H9 (cell line): ENCODE measurements at regions not wholly inside any gene's neighbourhood (a gene's known extent, or its start where the extent isn't known, plus 50 kb on each side); places are given as distances from the start of the nearest gene placed in this dataset.

Experiments used
- DNase-seq: peaks from one replicate; pipeline ENCODE4 v3.0.0-alpha.2; 2017
- H2AFZ ChIP-seq: one replicate; pipeline ENCODE4 v1.6.1; 2013; ENCODE audit warnings: mild to moderate bottlenecking, low read length, control low read depth, moderate library complexity
- H2AK5ac ChIP-seq: 2 replicates; pipeline ENCODE4 v1.6.1; 2013; ENCODE audit warnings: low read length, control low read depth, mixed read lengths; ENCODE audit not compliant: insufficient read length
- H2BK120ac ChIP-seq: one replicate; pipeline ENCODE4 v1.6.1; 2013; ENCODE audit warnings: low read depth, mild to moderate bottlenecking, low read length, control low read depth, inconsistent platforms; ENCODE audit not compliant: poor library complexity, severe bottlenecking
- H2BK12ac ChIP-seq: 2 replicates; pipeline ENCODE4 v1.6.1; 2013; ENCODE audit warnings: low read length, control low read depth, mixed read lengths, low read depth; ENCODE audit not compliant: insufficient read length
- H2BK15ac ChIP-seq: 2 replicates; pipeline ENCODE4 v1.6.1; 2013; ENCODE audit warnings: low read depth, low read length, control low read depth
- H2BK20ac ChIP-seq: one replicate; pipeline ENCODE4 v1.6.1; 2013; ENCODE audit warnings: low read depth, mild to moderate bottlenecking, low read length, control low read depth, inconsistent platforms; ENCODE audit not compliant: poor library complexity, severe bottlenecking
- H2BK5ac ChIP-seq: 2 replicates; pipeline ENCODE4 v1.6.1; 2013; ENCODE audit warnings: low read length, control low read depth, mixed read lengths; ENCODE audit not compliant: insufficient read length
- H3K14ac ChIP-seq: 2 replicates; pipeline ENCODE4 v1.6.1; 2013; ENCODE audit warnings: low read length, control low read depth; ENCODE audit not compliant: insufficient read depth
- H3K18ac ChIP-seq: 2 replicates; pipeline ENCODE4 v1.6.1; 2013; ENCODE audit warnings: low read depth, mild to moderate bottlenecking, mixed read lengths, low read length, control low read depth; ENCODE audit not compliant: insufficient read length
- H3K23ac ChIP-seq: 2 replicates; pipeline ENCODE4 v1.6.1; 2013; ENCODE audit warnings: low read length, control low read depth, mixed read lengths, low read depth; ENCODE audit not compliant: insufficient read length
- H3K23me2 ChIP-seq: 2 replicates; pipeline ENCODE4 v1.6.1; 2013; ENCODE audit warnings: low read depth, mild to moderate bottlenecking, mixed read lengths, low read length, control low read depth; ENCODE audit not compliant: insufficient read length, poor library complexity, severe bottlenecking
- H3K27ac ChIP-seq: 2 replicates; pipeline ENCODE4 v1.5.1; 2013; ENCODE audit warnings: low read length, control low read depth, mixed read lengths, low read depth; ENCODE audit not compliant: insufficient read length
- H3K27me3 ChIP-seq: 2 replicates; pipeline ENCODE4 v1.6.1; 2013; ENCODE audit warnings: low read length, control low read depth, inconsistent platforms; ENCODE audit not compliant: insufficient read depth
- H3K4ac ChIP-seq: 2 replicates; pipeline ENCODE4 v1.6.1; 2013; ENCODE audit warnings: low read depth, mild to moderate bottlenecking, control low read depth, inconsistent platforms, low read length, moderate library complexity
- H3K4me1 ChIP-seq: 2 replicates; pipeline ENCODE4 v1.6.1; 2013; ENCODE audit warnings: low read length, control low read depth, inconsistent platforms; ENCODE audit not compliant: insufficient read depth
- H3K4me2 ChIP-seq: 2 replicates; pipeline ENCODE4 v1.6.1; 2013; ENCODE audit warnings: low read length, control low read depth, mixed read lengths; ENCODE audit not compliant: insufficient read length, insufficient read depth
- H3K56ac ChIP-seq: 2 replicates; pipeline ENCODE4 v1.6.1; 2013; ENCODE audit warnings: low read depth, mild to moderate bottlenecking, mixed read lengths, low read length, control low read depth; ENCODE audit not compliant: insufficient read length
- H3K79me1 ChIP-seq: 2 replicates; pipeline ENCODE4 v1.6.1; 2013; ENCODE audit warnings: low read depth, mild to moderate bottlenecking, moderate library complexity, low read length, control low read depth, inconsistent platforms; ENCODE audit not compliant: insufficient read depth, poor library complexity, severe bottlenecking
- H3K79me2 ChIP-seq: 2 replicates; pipeline ENCODE4 v1.6.1; 2013; ENCODE audit warnings: low read length, control low read depth, inconsistent platforms; ENCODE audit not compliant: insufficient read depth
- H3K9ac ChIP-seq: 2 replicates; pipeline ENCODE4 v1.6.1; 2013; ENCODE audit warnings: low read length, control low read depth, mixed read lengths; ENCODE audit not compliant: insufficient read length; ENCODE audit errors: extremely low read depth
- H3K9me3 ChIP-seq: one replicate; pipeline ENCODE4 v1.6.1; 2013; ENCODE audit warnings: low read depth, low read length, inconsistent platforms; ENCODE audit not compliant: control insufficient read depth
- H3T11ph ChIP-seq: one replicate; pipeline ENCODE4 v1.6.1; 2013; ENCODE audit warnings: mild to moderate bottlenecking, low read length, control low read depth, inconsistent platforms
- H4K20me1 ChIP-seq: one replicate; pipeline ENCODE4 v1.6.1; 2013; ENCODE audit not compliant: control insufficient read depth, insufficient read length, insufficient read depth
- H4K5ac ChIP-seq: 2 replicates; pipeline ENCODE4 v1.6.1; 2013; ENCODE audit warnings: low read depth, mild to moderate bottlenecking, mixed read lengths, low read length, control low read depth; ENCODE audit not compliant: insufficient read length
- H4K8ac ChIP-seq: replicated peaks from 2 replicates; pipeline ENCODE4 v1.6.1; 2013; ENCODE audit warnings: low read length, control low read depth, mixed read lengths, low read depth; ENCODE audit not compliant: insufficient read length
- H4K91ac ChIP-seq: 2 replicates; pipeline ENCODE4 v1.6.1; 2013; ENCODE audit warnings: low read depth, mild to moderate bottlenecking, moderate library complexity, mixed read lengths, low read length, control low read depth; ENCODE audit not compliant: insufficient read length
- H3K27ac Mint-ChIP-seq, 3 experiments: 2 replicates in 2 of 3; 3 replicates in 1 of 3; pipeline ENCODE4 v1.8.0; 2020 to 2021; ENCODE audit warnings: mixed read lengths in 3 of 3, mild to moderate bottlenecking in 1 of 3, moderate library complexity in 1 of 3
- H3K27me3 Mint-ChIP-seq: 2 replicates; pipeline ENCODE4 v1.8.0; 2021; ENCODE audit warnings: low read depth, mild to moderate bottlenecking, moderate library complexity, mixed read lengths
- H3K36me3 Mint-ChIP-seq, 3 experiments: 2 replicates in 2 of 3; 3 replicates in 1 of 3; pipeline ENCODE4 v1.8.0; 2020 to 2021; ENCODE audit warnings: low read depth in 3 of 3, mixed read lengths in 3 of 3; ENCODE audit not compliant: insufficient read depth in 1 of 3
- H3K4me1 Mint-ChIP-seq, 2 experiments: 2 replicates each; pipeline ENCODE4 v1.8.0; 2020; ENCODE audit warnings: mixed read lengths in 2 of 2
- H3K4me3 Mint-ChIP-seq, 2 experiments: 2 replicates in 1 of 2; 3 replicates in 1 of 2; pipeline ENCODE4 v1.8.0; 2020 to 2021; ENCODE audit warnings: mild to moderate bottlenecking in 2 of 2, mixed read lengths in 2 of 2, moderate library complexity in 1 of 2
- H3K9me3 Mint-ChIP-seq, 2 experiments: 2 replicates in 1 of 2; 3 replicates in 1 of 2; pipeline ENCODE4 v1.8.0; 2020; ENCODE audit warnings: mild to moderate bottlenecking in 2 of 2, mixed read lengths in 2 of 2, moderate library complexity in 1 of 2
- CTCF ChIP-seq: fragments of 200-600 bp; sonication (generic); conservative IDR thresholded peaks from 3 replicates; pipeline ENCODE4 v1.8.0; 2021; ENCODE audit warnings: antibody characterized with exemption, mild to moderate bottlenecking
- WGBS: extraction: QIAGEN DNeasy Blood & Tissue Kit; methylation state at CpG from one replicate; pipeline ENCODE4 v1.1.7; 2013; ENCODE audit warnings: missing lambda C conversion rate, low lambda C conversion rate, mixed read lengths; ENCODE audit not compliant: insufficient read length; ENCODE audit errors: extremely low coverage; 5-methylcytosine and 5-hydroxymethylcytosine counted together

- no peaks in the 10 kb centered on the region for H3K79me2 ChIP-seq
- H3K27ac ChIP-seq, result no peak overlapping the region
- no peak overlapping the region for H3K56ac ChIP-seq
- no peak for TF ChIP-seq CTCF
- DNase-seq, result no peak
- H3K79me1 ChIP-seq, result no peaks in the 10 kb centered on the region
- no peaks in the 10 kb centered on the region for H3K4me1 ChIP-seq
- no peak overlapping the region for H3K4me2 ChIP-seq
- Mint-ChIP-seq H3K4me1 (no peaks in the 10 kb centered on the region), H3K36me3 (no peaks in the 10 kb centered on the region), H3K27me3 (peaks cover 5% of the 10 kb centered on the region), H3K4me3 (no peak overlapping the region), H3K9me3 (no peaks in the 10 kb centered on the region), H3K27ac (no peak overlapping the region)
- H4K5ac ChIP-seq, result no peak overlapping the region
- H4K91ac ChIP-seq, result no peak overlapping the region
- no peak overlapping the region for H3K9ac ChIP-seq
- H2BK15ac ChIP-seq, result no peak overlapping the region
- WGBS, result no CpG with 5 or more reads among the region's 7 CpGs
- no peak overlapping the region for H2BK12ac ChIP-seq
- H3K23me2 ChIP-seq, result no peaks in the 10 kb centered on the region
- no peaks in the 10 kb centered on the region for H4K20me1 ChIP-seq
- no peak overlapping the region for H2BK5ac ChIP-seq
- no peak overlapping the region for H2BK20ac ChIP-seq
- no peak overlapping the region for H3T11ph ChIP-seq
- H3K23ac ChIP-seq, result no peak overlapping the region
- H4K8ac ChIP-seq, result no peak overlapping the region
- no peak overlapping the region for H3K4ac ChIP-seq
- H2BK120ac ChIP-seq, result no peak overlapping the region
- no peak overlapping the region for H3K18ac ChIP-seq
- no peak overlapping the region for H3K14ac ChIP-seq
- no peak overlapping the region for H2AFZ ChIP-seq
- H3K9me3 ChIP-seq, result no peaks in the 10 kb centered on the region
- H3K27me3 ChIP-seq, result no peaks in the 10 kb centered on the region
- no peak overlapping the region for H2AK5ac ChIP-seq
Measured at GRCh38 chr9:90070931-90071660, 466.3 kb downstream of the GADD45G start.
